ENCODE measurements at regions not wholly inside any gene's neighbourhood (a gene's known extent, or its start where the extent isn't known, plus 50 kb on each side); places are given as distances from the start of the nearest gene placed in this dataset.

- H3K27me3 ChIP-seq, result no peaks in the 10 kb centered on the region
- DNase-seq (ENCODE audit: extremely low spot score), result no peak
- no peaks in the 10 kb centered on the region for H3K36me3 ChIP-seq
- 71% methylated on average over 3 of the region's 3 CpGs for WGBS
- TF ChIP-seq EP300 (IDR thresholded peaks at IDR 0.05), result no peak
- no peak for TF ChIP-seq POLR2A (IDR thresholded peaks at IDR 0.05; ENCODE audit: low read depth)
- TF ChIP-seq POLR2AphosphoS5 (IDR thresholded peaks at IDR 0.05), result no peak
- TF ChIP-seq CTCF (IDR thresholded peaks at IDR 0.05), result no peak
- intact Hi-C loops (cut with DNase I), result no loop called here
- no peaks in the 10 kb centered on the region for H3K4me1 ChIP-seq
- H3K9me3 ChIP-seq, result no peaks in the 10 kb centered on the region
- no peak overlapping the region for H3K4me3 ChIP-seq
- H3K27ac ChIP-seq (replicated peaks in 1 of 4), result no peak overlapping the region
These were observed 273.6 kb downstream of the SRBD1 start for GRCh38 chr2:45337481-45337880.

GRCh38 chr2:45334205-45334604 lies 276.9 kb downstream of the SRBD1 start:
- no peaks in the 10 kb centered on the region for H3K36me3 ChIP-seq
- TF ChIP-seq CTCF (IDR thresholded peaks at IDR 0.05) (no peak), POLR2A (IDR thresholded peaks at IDR 0.05; ENCODE audit: low read depth) (no peak), POLR2AphosphoS5 (IDR thresholded peaks at IDR 0.05) (no peak), EP300 (IDR thresholded peaks at IDR 0.05) (no peak)
- 94% methylated on average over 17 of the region's 17 CpGs for WGBS
- no peak for DNase-seq (ENCODE audit: extremely low spot score)
- H3K4me3 ChIP-seq, result no peak overlapping the region
- no peak overlapping the region for H3K27ac ChIP-seq (replicated peaks in 1 of 4)
- no peaks in the 10 kb centered on the region for H3K4me1 ChIP-seq
- no peaks in the 10 kb centered on the region for H3K9me3 ChIP-seq
- H3K27me3 ChIP-seq, result no peaks in the 10 kb centered on the region
- intact Hi-C loops (cut with DNase I), result no loop called here

GRCh38 chr2:45332567-45332966 lies 278.5 kb downstream of the SRBD1 start:
- Histone ChIP-seq H3K27me3 (no peaks in the 10 kb centered on the region), H3K36me3 (no peaks in the 10 kb centered on the region), H3K4me3 (no peak overlapping the region), H3K9me3 (no peaks in the 10 kb centered on the region), H3K27ac (replicated peaks in 1 of 4) (no peak overlapping the region), H3K4me1 (no peaks in the 10 kb centered on the region)
- DNase-seq (ENCODE audit: extremely low spot score), result no peak
- WGBS, result 100% methylated on average over 1 of the region's 1 CpG
- TF ChIP-seq EP300 (IDR thresholded peaks at IDR 0.05) (no peak), CTCF (IDR thresholded peaks at IDR 0.05) (no peak), POLR2AphosphoS5 (IDR thresholded peaks at IDR 0.05) (no peak)
- intact Hi-C loops (cut with DNase I), result no loop called here

- intact Hi-C loops (cut with DNase I), result no loop called here
- TF ChIP-seq POLR2A (IDR thresholded peaks at IDR 0.05; ENCODE audit: low read depth) (no peak), POLR2AphosphoS5 (IDR thresholded peaks at IDR 0.05) (no peak), CTCF (IDR thresholded peaks at IDR 0.05) (no peak), EP300 (IDR thresholded peaks at IDR 0.05) (no peak)
These were observed 279.0 kb downstream of the SRBD1 start for GRCh38 chr2:45332094-45332493.

GRCh38 chr2:45331410-45331786 lies 279.7 kb downstream of the SRBD1 start:
- Histone ChIP-seq H3K36me3 (no peaks in the 10 kb centered on the region), H3K4me3 (no peak overlapping the region), H3K9me3 (no peaks in the 10 kb centered on the region), H3K27ac (replicated peaks in 1 of 4) (no peak overlapping the region), H3K4me1 (no peaks in the 10 kb centered on the region), H3K27me3 (no peaks in the 10 kb centered on the region)
- 86% methylated on average over 7 of the region's 7 CpGs for WGBS
- intact Hi-C loops (cut with DNase I), result no loop called here
- TF ChIP-seq CTCF (IDR thresholded peaks at IDR 0.05) (no peak), EP300 (IDR thresholded peaks at IDR 0.05) (no peak), POLR2A (IDR thresholded peaks at IDR 0.05; ENCODE audit: low read depth) (no peak), POLR2AphosphoS5 (IDR thresholded peaks at IDR 0.05) (no peak)
- DNase-seq (ENCODE audit: extremely low spot score), result no peak

More at GRCh38 chr2:45332094-45332493, 279.0 kb downstream of the SRBD1 start:
- DNase-seq (ENCODE audit: extremely low spot score), result no peak
- H3K27ac ChIP-seq (replicated peaks in 1 of 4), result no peak overlapping the region
- H3K36me3 ChIP-seq, result no peaks in the 10 kb centered on the region
- H3K9me3 ChIP-seq, result no peaks in the 10 kb centered on the region
- no peaks in the 10 kb centered on the region for H3K4me1 ChIP-seq
- no peak overlapping the region for H3K4me3 ChIP-seq
- no peaks in the 10 kb centered on the region for H3K27me3 ChIP-seq

Data from esophagus muscularis mucosa (tissue), 4 donors.